HG02759 (cell line): ENCODE measurements at regions not wholly inside any gene's neighbourhood (a gene's known extent, or its start where the extent isn't known, plus 50 kb on each side); places are given as distances from the start of the nearest gene placed in this dataset.

Experiments
- ATAC-seq: cut with Tn5 transposase; IDR thresholded peaks from one replicate; pipeline ENCODE4 v1.9.1; 2021; ENCODE audit warnings: mild to moderate bottlenecking, moderate library complexity; ENCODE audit not compliant: unreplicated experiment

DNA sequence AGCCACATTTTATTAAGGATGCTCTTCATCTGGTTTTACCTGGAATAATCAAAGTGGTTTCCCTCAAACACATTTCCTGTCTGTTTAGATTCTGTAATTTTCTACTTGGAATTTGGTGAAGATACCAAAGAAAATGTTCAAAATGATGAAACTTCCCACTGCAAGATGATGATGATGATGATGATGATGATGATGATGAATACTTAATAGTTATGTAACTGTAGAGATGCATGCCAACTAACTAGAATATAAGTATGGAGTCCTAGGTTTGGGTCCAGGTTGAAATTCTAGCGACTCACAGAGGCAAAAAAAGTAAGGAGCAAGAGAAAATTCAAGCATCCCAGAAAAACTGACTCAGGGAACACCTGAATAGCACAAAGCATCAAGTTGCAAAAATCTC lies 104.0 kb upstream of the KIAA1217 start:
- ATAC-seq, result no peak

DNA sequence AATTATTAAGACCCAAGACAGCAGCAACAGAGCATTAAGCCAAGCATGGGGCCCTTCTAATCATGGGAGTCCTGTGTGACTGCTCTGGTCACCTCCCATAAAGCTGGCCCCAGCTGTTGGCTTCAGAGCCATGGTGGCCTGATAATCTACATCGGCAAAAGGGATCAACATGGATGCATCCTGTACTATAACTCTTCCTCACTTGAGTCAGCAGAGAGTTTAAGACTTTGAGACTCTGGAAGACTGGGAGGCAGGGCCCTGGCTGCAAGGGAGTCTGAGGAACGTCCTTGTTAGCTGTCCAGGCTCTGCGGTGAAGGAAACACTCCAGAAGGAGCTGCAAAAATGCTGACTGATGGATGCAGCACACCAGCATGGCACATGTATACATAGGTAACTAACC lies 95.0 kb upstream of the KIAA1217 start:
- ATAC-seq, result no peak

DNA sequence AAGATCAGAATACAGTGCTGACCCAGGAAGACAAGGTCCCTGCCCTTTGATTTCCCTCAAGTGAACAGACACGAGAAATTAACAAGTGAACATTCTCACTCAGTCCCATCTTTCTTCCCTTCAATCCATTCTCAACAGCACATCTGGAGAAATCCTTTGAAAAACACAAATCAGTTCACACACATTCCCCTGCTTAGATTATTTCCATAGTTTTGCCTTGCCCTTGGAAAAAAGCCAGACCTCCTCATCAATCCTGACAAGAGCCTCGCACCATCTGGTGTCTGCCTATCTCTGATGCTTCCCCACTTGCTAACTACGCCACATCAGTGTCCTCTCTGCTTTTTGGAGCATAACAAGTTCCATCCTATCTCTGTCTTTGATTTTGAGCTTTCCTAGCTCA lies 94.4 kb upstream of the KIAA1217 start:
- ATAC-seq, result no peak

GRCh38 chr10:24115403-24115802 lies 93.5 kb upstream of the KIAA1217 start:
- no peak for ATAC-seq

GRCh38 chr10:24118246-24118645 lies 90.7 kb upstream of the KIAA1217 start:
- no peak for ATAC-seq

DNA sequence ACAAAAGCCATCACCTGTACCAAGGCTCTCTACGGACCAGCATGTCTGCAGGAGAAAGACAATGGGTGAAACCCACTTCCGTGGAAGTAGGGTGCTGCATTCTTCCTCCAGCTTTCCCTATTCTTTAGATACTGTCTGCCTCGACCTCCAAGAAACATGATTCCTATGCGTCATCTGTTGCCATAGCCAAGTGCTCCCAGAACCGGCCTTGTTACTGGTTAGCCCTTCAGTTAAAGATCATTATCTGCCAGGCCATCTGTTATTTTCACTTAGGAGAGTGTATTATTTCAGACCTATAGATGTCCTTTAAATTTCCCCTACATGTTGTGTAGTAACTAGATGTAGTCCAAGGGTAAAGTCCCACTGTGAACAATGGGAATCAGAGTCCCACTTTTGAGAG lies 89.0 kb upstream of the KIAA1217 start:
- ATAC-seq, result no peak

- no peak for ATAC-seq
Observed at GRCh38 chr10:24120646-24121045, 88.3 kb upstream of the KIAA1217 start.

DNA sequence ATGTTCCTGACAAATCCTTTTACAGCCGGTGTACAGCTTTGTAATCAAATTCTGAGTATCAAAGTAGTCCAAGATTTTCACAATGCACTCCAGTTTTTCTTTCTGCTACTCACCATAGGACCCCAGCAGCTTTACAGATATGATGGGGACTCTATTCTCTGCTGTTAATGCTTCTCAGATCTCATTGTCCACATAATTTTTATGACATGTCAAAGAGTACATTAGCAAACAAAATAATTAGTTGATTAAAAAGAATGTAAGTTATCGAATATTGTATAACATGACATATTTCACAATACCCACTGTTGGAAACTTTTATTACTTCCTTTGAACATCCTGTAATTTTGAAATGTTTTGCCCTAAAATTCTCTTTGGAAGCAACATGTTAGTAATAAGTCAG lies 81.4 kb upstream of the KIAA1217 start:
- ATAC-seq, result no peak

- ATAC-seq, result no peak
Observed at GRCh38 chr10:24128066-24128730, 80.7 kb upstream of the KIAA1217 start.

DNA sequence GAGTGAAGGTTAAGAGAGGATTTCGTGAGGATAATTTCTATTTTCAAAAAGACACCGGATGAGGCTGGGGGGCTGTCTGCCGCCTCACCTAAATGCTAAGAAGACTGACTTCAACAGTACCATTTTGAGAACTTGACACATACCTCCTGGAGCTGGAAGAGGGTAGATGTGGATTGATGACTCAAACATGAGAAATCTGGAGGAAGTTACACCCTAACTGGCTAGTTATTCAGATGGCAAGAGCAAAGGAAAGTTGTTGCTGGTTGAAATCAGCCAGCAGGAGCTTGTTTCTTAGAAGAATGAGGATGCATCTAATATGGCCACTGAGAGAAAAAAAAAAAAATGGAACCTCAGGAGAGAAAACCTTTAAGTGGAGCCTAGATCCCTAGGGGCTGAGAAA lies 76.2 kb upstream of the KIAA1217 start:
- no peak for ATAC-seq

- ATAC-seq, result no peak
Observed at GRCh38 chr10:24133835-24134234, 75.1 kb upstream of the KIAA1217 start.

- ATAC-seq, result no peak
Observed at GRCh38 chr10:24136070-24136469, 72.9 kb upstream of the KIAA1217 start.

DNA sequence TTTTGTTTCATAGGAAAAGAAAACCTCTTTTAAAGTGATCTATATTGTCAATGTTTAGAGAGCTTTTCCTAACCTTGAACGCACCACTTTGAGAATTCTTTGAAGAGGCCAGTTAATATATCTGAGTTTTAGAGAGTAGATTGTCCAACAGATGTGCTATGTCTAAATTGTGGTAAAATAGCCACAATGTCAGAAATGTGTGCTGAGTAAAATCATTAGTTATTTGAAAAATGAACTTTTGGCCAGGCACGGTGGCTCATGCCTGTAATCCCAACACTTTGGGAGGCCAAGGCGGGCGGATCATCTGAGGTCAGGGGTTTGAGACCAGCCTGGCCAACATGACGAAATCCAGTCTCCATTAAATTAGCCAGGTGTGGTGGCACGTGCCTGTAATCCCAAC lies 61.6 kb upstream of the KIAA1217 start:
- ATAC-seq, result no peak

GRCh38 chr10:24149640-24150039 lies 59.3 kb upstream of the KIAA1217 start:
- ATAC-seq, result no peak

DNA sequence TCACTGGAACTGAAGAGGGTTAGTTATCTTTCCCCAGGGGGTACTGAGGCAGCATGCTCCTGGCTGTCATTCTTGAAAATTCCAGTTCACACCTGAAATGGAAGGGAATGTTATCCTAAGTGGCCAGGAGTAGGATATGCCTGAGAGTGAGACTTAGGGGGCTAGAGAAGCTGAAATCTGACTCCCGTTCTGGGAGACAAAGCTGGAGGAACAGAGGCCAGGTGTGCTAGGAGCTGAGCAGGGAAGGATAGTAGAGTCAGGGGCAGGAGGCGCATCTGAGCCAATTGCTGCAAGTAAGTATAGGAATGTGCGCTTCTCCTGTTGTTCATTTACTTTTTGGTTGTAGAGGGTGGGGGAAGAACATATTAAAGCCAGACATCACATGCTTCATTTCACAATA lies 58.1 kb upstream of the KIAA1217 start:
- ATAC-seq, result no peak

- ATAC-seq, result no peak
Observed at GRCh38 chr10:24152270-24152669, 56.7 kb upstream of the KIAA1217 start.

- no peak for ATAC-seq
Observed at GRCh38 chr10:24153031-24153430, 55.9 kb upstream of the KIAA1217 start.

- ATAC-seq, result no peak
Observed at GRCh38 chr10:24153537-24153936, 55.4 kb upstream of the KIAA1217 start.

GRCh38 chr10:24156686-24157085 lies 52.3 kb upstream of the KIAA1217 start:
- no peak for ATAC-seq

DNA sequence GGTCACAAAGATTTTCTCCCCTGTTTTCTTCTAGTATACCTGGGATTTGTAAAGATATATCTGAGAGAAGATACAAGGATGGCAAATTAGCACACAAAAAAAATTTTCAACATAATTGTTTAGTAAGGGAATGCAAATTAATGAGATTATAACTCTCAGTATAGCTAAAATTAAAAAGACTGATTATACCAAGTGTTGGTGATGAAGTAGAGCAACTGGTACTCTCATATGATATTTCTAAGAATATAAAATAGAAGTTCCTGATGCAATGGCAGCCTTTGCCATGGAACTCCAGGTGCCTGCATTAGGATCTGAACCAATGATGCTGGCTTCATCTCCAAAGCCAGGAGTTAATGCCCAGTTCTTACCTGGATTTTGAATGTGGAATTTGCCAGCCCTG lies 51.4 kb upstream of the KIAA1217 start:
- no peak for ATAC-seq
